ENCODE measurements at regions not wholly inside any gene's neighbourhood (a gene's known extent, or its start where the extent isn't known, plus 50 kb on each side); places are given as distances from the start of the nearest gene placed in this dataset.

GRCh38 chr7:25308906-25309705, 80.8 kb upstream of the NPVF start:
- TF ChIP-seq, protein P1, sequence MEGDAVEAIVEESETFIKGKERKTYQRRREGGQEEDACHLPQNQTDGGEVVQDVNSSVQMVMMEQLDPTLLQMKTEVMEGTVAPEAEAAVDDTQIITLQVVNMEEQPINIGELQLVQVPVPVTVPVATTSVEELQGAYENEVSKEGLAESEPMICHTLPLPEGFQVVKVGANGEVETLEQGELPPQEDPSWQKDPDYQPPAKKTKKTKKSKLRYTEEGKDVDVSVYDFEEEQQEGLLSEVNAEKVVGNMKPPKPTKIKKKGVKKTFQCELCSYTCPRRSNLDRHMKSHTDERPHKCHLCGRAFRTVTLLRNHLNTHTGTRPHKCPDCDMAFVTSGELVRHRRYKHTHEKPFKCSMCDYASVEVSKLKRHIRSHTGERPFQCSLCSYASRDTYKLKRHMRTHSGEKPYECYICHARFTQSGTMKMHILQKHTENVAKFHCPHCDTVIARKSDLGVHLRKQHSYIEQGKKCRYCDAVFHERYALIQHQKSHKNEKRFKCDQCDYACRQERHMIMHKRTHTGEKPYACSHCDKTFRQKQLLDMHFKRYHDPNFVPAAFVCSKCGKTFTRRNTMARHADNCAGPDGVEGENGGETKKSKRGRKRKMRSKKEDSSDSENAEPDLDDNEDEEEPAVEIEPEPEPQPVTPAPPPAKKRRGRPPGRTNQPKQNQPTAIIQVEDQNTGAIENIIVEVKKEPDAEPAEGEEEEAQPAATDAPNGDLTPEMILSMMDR (IDR thresholded peaks at IDR 0.05) = no peak
- no peak for TF ChIP-seq POLR2A (IDR thresholded peaks at IDR 0.05)

Measured in adrenal gland (tissue), 5 donors.